ENCODE measurements at regions not wholly inside any gene's neighbourhood (a gene's known extent, or its start where the extent isn't known, plus 50 kb on each side); places are given as distances from the start of the nearest gene placed in this dataset.
"Not testable (repeated sequence)": the region's sequence is repeated elsewhere in the genome, so short reads cannot be mapped to it uniquely, and the experiment has no call there.

- H3K27me3 Mint-ChIP-seq, CTCF ChIA-PET: not testable (repeated sequence)
Observed at GRCh38 chr12:97656548-97656947, 193.9 kb downstream of the RMST start.

GRCh38 chr12:97659117-97659880 is 196.7 kb downstream of the RMST start:
- Mint-ChIP-seq H3K27ac (no peak overlapping the region), H3K27me3 (no peaks in the 10 kb centered on the region), H3K4me1 (no peaks in the 10 kb centered on the region), H3K9me3 (peaks cover 0 to 8% (median 5%) of the 10 kb centered on the region in 11 donors), H3K4me3 (no peak overlapping the region), H3K36me3 (no peaks in the 10 kb centered on the region)
- no peaks in the 10 kb centered on the region for H3K36me3 ChIP-seq (ENCODE audit: control insufficient read depth in 2 of 3, insufficient read depth in 3 of 3, low read length in 3 of 3)
- no peaks in the 10 kb centered on the region for H3K9me3 ChIP-seq (ENCODE audit: control insufficient read depth in 2 of 3, low read length in 3 of 3)
- POLR2A ChIA-PET, result no interaction called here
- DNase-seq (no peak), ATAC-seq (no peak)
- intact Hi-C loops (cut with micrococcal nuclease), result no loop called here
- no peaks in the 10 kb centered on the region for H3K4me1 ChIP-seq (ENCODE audit: control insufficient read depth in 2 of 2, insufficient read depth in 2 of 2, low read length in 2 of 2)
- no peaks in the 10 kb centered on the region for H3K27me3 ChIP-seq (ENCODE audit: control insufficient read depth in 2 of 2, insufficient read depth in 2 of 2, low read length in 2 of 2)
- no peak overlapping the region for H3K27ac ChIP-seq (ENCODE audit: low read depth, low read length)
- CTCF ChIA-PET, result no interaction called here
- no peak overlapping the region for H3K4me3 ChIP-seq (ENCODE audit: low read length)

More at GRCh38 chr12:97656548-97656947, 193.9 kb downstream of the RMST start:
- H3K27me3 ChIP-seq (ENCODE audit: control insufficient read depth in 2 of 2, insufficient read depth in 2 of 2, low read length in 2 of 2); H3K4me1 ChIP-seq (ENCODE audit: control insufficient read depth in 2 of 2, insufficient read depth in 2 of 2, low read length in 2 of 2); intact Hi-C loops (cut with micrococcal nuclease); H3K4me1 Mint-ChIP-seq; H3K9me3 Mint-ChIP-seq; DNase-seq; H3K4me3 ChIP-seq (ENCODE audit: low read length); H3K4me3 Mint-ChIP-seq; H3K9me3 ChIP-seq (ENCODE audit: control insufficient read depth in 2 of 3, low read length in 3 of 3); H3K36me3 Mint-ChIP-seq; ATAC-seq; H3K27ac ChIP-seq (ENCODE audit: low read depth, low read length); POLR2A ChIA-PET; H3K36me3 ChIP-seq (ENCODE audit: control insufficient read depth in 2 of 3, insufficient read depth in 3 of 3, low read length in 3 of 3); H3K27ac Mint-ChIP-seq: not testable (repeated sequence)

- intact Hi-C loops (cut with micrococcal nuclease), result no loop called here
- H3K27me3 ChIP-seq (ENCODE audit: control insufficient read depth in 2 of 2, insufficient read depth in 2 of 2, low read length in 2 of 2), result no peaks in the 10 kb centered on the region
- H3K4me3 Mint-ChIP-seq, result no peak overlapping the region
- peaks cover 0 to 16% (median 5%) of the 10 kb centered on the region in 11 donors for H3K9me3 Mint-ChIP-seq
- ChIA-PET POLR2A (no interaction called here), CTCF (no interaction called here)
- ATAC-seq, result no peak
- no peak for DNase-seq
- no peak overlapping the region for H3K4me3 ChIP-seq (ENCODE audit: low read length)
- H3K27me3 Mint-ChIP-seq, result peaks cover 0 to 8% (median 0%) of the 10 kb centered on the region in 5 donors
- H3K4me1 ChIP-seq (ENCODE audit: control insufficient read depth in 2 of 2, insufficient read depth in 2 of 2, low read length in 2 of 2), result no peaks in the 10 kb centered on the region
- no peaks in the 10 kb centered on the region for H3K36me3 ChIP-seq (ENCODE audit: control insufficient read depth in 2 of 3, insufficient read depth in 3 of 3, low read length in 3 of 3)
- H3K4me1 Mint-ChIP-seq, result no peaks in the 10 kb centered on the region
- no peaks in the 10 kb centered on the region for H3K9me3 ChIP-seq (ENCODE audit: control insufficient read depth in 2 of 3, low read length in 3 of 3)
- no peak overlapping the region for H3K27ac Mint-ChIP-seq
- H3K27ac ChIP-seq (ENCODE audit: low read depth, low read length), result no peak overlapping the region
- no peaks in the 10 kb centered on the region for H3K36me3 Mint-ChIP-seq
Observed at GRCh38 chr12:97666263-97666662, 203.7 kb downstream of the RMST start.

DNA sequence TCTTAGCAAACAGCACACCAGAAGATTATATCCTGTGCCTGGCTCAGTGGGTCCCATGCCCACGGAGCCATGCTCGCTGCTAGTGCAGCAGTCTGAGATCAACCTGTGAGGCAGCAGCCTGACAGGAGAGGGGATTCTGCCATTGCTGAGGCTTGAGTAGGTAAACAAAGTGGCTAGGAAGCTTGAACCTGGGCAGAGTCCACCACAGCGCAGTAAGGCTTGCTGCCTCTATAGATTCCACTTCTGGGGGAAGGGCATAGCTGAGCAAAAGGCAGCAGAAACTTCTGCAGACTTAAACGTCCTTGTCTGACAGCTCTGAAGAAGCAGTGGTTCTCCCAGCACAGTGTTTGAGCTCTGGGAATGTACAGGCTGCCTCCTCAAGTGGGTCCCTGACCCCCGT is 210.3 kb downstream of the RMST start:
- intact Hi-C loops (cut with micrococcal nuclease), result no loop called here
- H3K27ac Mint-ChIP-seq, result no peak overlapping the region
- no peak overlapping the region for H3K27ac ChIP-seq (ENCODE audit: low read depth, low read length)
- H3K4me1 Mint-ChIP-seq, result no peaks in the 10 kb centered on the region
- H3K4me3 ChIP-seq (ENCODE audit: low read length), result no peak overlapping the region
- H3K36me3 Mint-ChIP-seq, result no peaks in the 10 kb centered on the region
- H3K4me3 Mint-ChIP-seq, result no peak overlapping the region
- peaks cover 4 to 16% (median 10%) of the 10 kb centered on the region in 11 donors for H3K9me3 Mint-ChIP-seq
- no peaks in the 10 kb centered on the region for H3K9me3 ChIP-seq (ENCODE audit: control insufficient read depth in 2 of 3, low read length in 3 of 3)
- no peaks in the 10 kb centered on the region for H3K36me3 ChIP-seq (ENCODE audit: control insufficient read depth in 2 of 3, insufficient read depth in 3 of 3, low read length in 3 of 3)
- peaks cover 0 to 8% (median 4%) of the 10 kb centered on the region in 5 donors for H3K27me3 Mint-ChIP-seq
- ChIA-PET CTCF (no interaction called here), POLR2A (no interaction called here)
- no peaks in the 10 kb centered on the region for H3K27me3 ChIP-seq (ENCODE audit: control insufficient read depth in 2 of 2, insufficient read depth in 2 of 2, low read length in 2 of 2)
- no peak for ATAC-seq
- no peaks in the 10 kb centered on the region for H3K4me1 ChIP-seq (ENCODE audit: control insufficient read depth in 2 of 2, insufficient read depth in 2 of 2, low read length in 2 of 2)
- no peak for DNase-seq

GRCh38 chr12:97680751-97681150 is 218.1 kb downstream of the RMST start:
- Histone ChIP-seq H3K27ac (ENCODE audit: low read depth, low read length) (no peak overlapping the region), H3K4me3 (ENCODE audit: low read length) (no peak overlapping the region), H3K27me3 (ENCODE audit: control insufficient read depth in 2 of 2, insufficient read depth in 2 of 2, low read length in 2 of 2) (no peaks in the 10 kb centered on the region), H3K36me3 (ENCODE audit: control insufficient read depth in 2 of 3, insufficient read depth in 3 of 3, low read length in 3 of 3) (no peaks in the 10 kb centered on the region), H3K9me3 (ENCODE audit: control insufficient read depth in 2 of 3, low read length in 3 of 3) (no peaks in the 10 kb centered on the region), H3K4me1 (ENCODE audit: control insufficient read depth in 2 of 2, insufficient read depth in 2 of 2, low read length in 2 of 2) (no peaks in the 10 kb centered on the region)
- CTCF ChIA-PET, result no interaction called here
- Mint-ChIP-seq H3K36me3 (no peaks in the 10 kb centered on the region), H3K4me3 (no peak overlapping the region), H3K4me1 (no peaks in the 10 kb centered on the region), H3K9me3 (peaks cover 0 to 11% (median 4%) of the 10 kb centered on the region in 11 donors), H3K27me3 (no peaks in the 10 kb centered on the region), H3K27ac (no peak overlapping the region)
- intact Hi-C loops (cut with micrococcal nuclease), result no loop called here
- POLR2A ChIA-PET, result interaction anchor here (0.5 kb wide), 1 partner anchor 623 kb away, joined by 3 read pairs; no protein-coding TSS in a partner anchor
- no peak for DNase-seq
- ATAC-seq, result no peak

GRCh38 chr12:97681612-97682504 is 219.3 kb downstream of the RMST start:
- CTCF ChIA-PET, result no interaction called here
- Mint-ChIP-seq H3K4me3 (no peak overlapping the region), H3K9me3 (peaks cover 0 to 7% (median 2%) of the 10 kb centered on the region in 11 donors), H3K36me3 (no peaks in the 10 kb centered on the region), H3K27me3 (no peaks in the 10 kb centered on the region), H3K27ac (no peak overlapping the region), H3K4me1 (no peaks in the 10 kb centered on the region)
- no peaks in the 10 kb centered on the region for H3K36me3 ChIP-seq (ENCODE audit: control insufficient read depth in 2 of 3, insufficient read depth in 3 of 3, low read length in 3 of 3)
- POLR2A ChIA-PET, result no interaction called here
- H3K9me3 ChIP-seq (ENCODE audit: control insufficient read depth in 2 of 3, low read length in 3 of 3), result no peaks in the 10 kb centered on the region
- no peaks in the 10 kb centered on the region for H3K27me3 ChIP-seq (ENCODE audit: control insufficient read depth in 2 of 2, insufficient read depth in 2 of 2, low read length in 2 of 2)
- H3K4me1 ChIP-seq (ENCODE audit: control insufficient read depth in 2 of 2, insufficient read depth in 2 of 2, low read length in 2 of 2), result no peaks in the 10 kb centered on the region
- intact Hi-C loops (cut with micrococcal nuclease), result no loop called here
- DNase-seq (no peak), ATAC-seq (no peak)
- H3K4me3 ChIP-seq (ENCODE audit: low read length), result no peak overlapping the region
- no peak overlapping the region for H3K27ac ChIP-seq (ENCODE audit: low read depth, low read length)
